PC-9 (cell line): ENCODE measurements at regions not wholly inside any gene's neighbourhood (a gene's known extent, or its start where the extent isn't known, plus 50 kb on each side); places are given as distances from the start of the nearest gene placed in this dataset.

ENCODE experiments used
- BruUV-seq: library from RNA; stranded (reverse); fragments of 400-500 nt; replicated peaks from 2 replicates; lab custom pipeline; 2021; lab: Mats Ljungman, UMichigan
- CTCF ChIA-PET: fragments of 300-600 bp; sonication (Branson Sonifier 250); formaldehyde crosslinking; loops from one replicate; lab custom pipeline; 2022; ENCODE audit warnings: antibody characterized with exemption; lab: Charles Lee
- POLR2A ChIA-PET: fragments of 300-600 bp; sonication (Branson Sonifier 250); formaldehyde crosslinking; loops from one replicate; lab custom pipeline; 2022; ENCODE audit warnings: antibody characterized with exemption; ENCODE audit not compliant: unreplicated experiment; lab: Charles Lee
- DNase-seq, 2 experiments: peaks; one replicate each; pipeline versions ENCODE4 v3.0.0 to v3.0.0-alpha.2; 2015 to 2022; ENCODE audit warnings: mixed read lengths in 1 of 2
- H2AFZ ChIP-seq: fragments of 200-600 bp; sonication (generic); 2 replicates; pipeline ENCODE4 v1.8.1; 2017; ENCODE audit warnings: antibody characterized with exemption
- H3F3A ChIP-seq: fragments of 200-600 bp; sonication (generic); 2 replicates; pipeline ENCODE4 v1.8.1; 2017; ENCODE audit warnings: antibody characterized with exemption, mild to moderate bottlenecking, low read depth; ENCODE audit not compliant: insufficient read depth
- H3K27ac ChIP-seq: fragments of 200-600 bp; sonication (generic); 2 replicates; pipeline ENCODE4 v1.6.1; 2016; ENCODE audit warnings: mixed run types
- H3K27me3 ChIP-seq: fragments of 200-600 bp; sonication (generic); 2 replicates; pipeline ENCODE4 v1.6.1; 2016; ENCODE audit warnings: low read depth, mixed run types; ENCODE audit not compliant: insufficient read depth
- H3K36me3 ChIP-seq: fragments of 200-600 bp; sonication (generic); 2 replicates; pipeline ENCODE4 v1.6.1; 2016; ENCODE audit warnings: low read depth, mixed run types
- H3K4me1 ChIP-seq: fragments of 200-600 bp; sonication (generic); replicated peaks from 2 replicates; pipeline ENCODE4 v1.6.1; 2016; ENCODE audit warnings: mixed run types; ENCODE audit not compliant: insufficient read depth
- H3K4me2 ChIP-seq: fragments of 200-600 bp; sonication (generic); 2 replicates; pipeline ENCODE4 v1.6.1; 2017; ENCODE audit warnings: mixed run types
- H3K4me3 ChIP-seq: fragments of 200-600 bp; sonication (generic); 2 replicates; pipeline ENCODE4 v1.6.1; 2016; ENCODE audit warnings: mixed run types
- H3K79me2 ChIP-seq: fragments of 200-600 bp; sonication (generic); 2 replicates; pipeline ENCODE4 v1.6.1; 2017; ENCODE audit warnings: low read depth, mixed run types
- H3K9me2 ChIP-seq: fragments of 200-600 bp; sonication (generic); 2 replicates; pipeline ENCODE4 v1.8.1; 2017; ENCODE audit warnings: mild to moderate bottlenecking; ENCODE audit not compliant: insufficient read depth
- H3K9me3 ChIP-seq: fragments of 200-600 bp; sonication (generic); 2 replicates; pipeline ENCODE4 v1.8.1; 2016; ENCODE audit warnings: low read depth; ENCODE audit not compliant: insufficient read depth
- H4K20me1 ChIP-seq: fragments of 200-600 bp; sonication (generic); 2 replicates; pipeline ENCODE4 v1.8.1; 2017; ENCODE audit not compliant: insufficient read depth
- CTCF ChIP-seq: fragments of 200-600 bp; sonication (generic); conservative IDR thresholded peaks from 2 replicates; pipeline ENCODE4 v1.6.1; 2017; ENCODE audit warnings: mixed run types, antibody characterized with exemption, mild to moderate bottlenecking, moderate library complexity
- EZH2 ChIP-seq: fragments of 200-600 bp; sonication (generic); IDR thresholded peaks from 2 replicates; pipeline ENCODE4 v1.8.0; 2017; ENCODE audit warnings: antibody characterized with exemption, low read depth
- intact Hi-C: fragments of 100-400 bp; cut with micrococcal nuclease; formaldehyde crosslinking; loops from one replicate; pipeline ENCODE4 v1.10.0; 2022; ENCODE audit not compliant: unreplicated experiment

DNA sequence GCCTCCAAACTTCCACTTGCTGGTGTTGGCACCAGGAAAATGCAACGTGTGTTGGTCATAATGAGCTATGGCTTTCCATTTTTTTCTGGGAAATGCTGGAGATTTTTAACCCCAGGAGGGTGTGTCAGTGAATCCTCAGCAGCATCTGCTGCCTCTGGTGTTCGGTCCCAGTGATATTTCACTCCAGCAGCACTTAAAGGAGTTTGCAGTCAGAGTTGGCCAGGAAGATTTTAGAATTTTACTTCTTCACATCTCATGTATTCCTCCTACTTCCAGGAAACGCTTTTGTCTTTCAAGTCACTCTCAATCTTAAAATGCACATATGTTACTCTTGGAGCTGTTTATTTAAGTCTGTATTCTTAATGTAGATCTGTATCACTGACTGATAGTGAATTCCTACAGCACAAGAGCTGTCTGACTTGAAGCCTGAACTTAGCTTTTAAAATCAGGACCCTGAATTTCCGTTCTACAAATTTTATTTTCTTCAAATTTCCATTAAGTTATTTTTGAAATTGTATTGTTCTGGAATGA lies 903.4 kb upstream of the SLC10A2 start:
- Histone ChIP-seq H3K4me2 (no peak overlapping the region), H3F3A (no peaks in the 10 kb centered on the region), H3K27ac (no peak overlapping the region), H3K9me3 (0 out of 2 replicates have a peak, but pooled peaks cover 4% of the 10 kb centered on the region), H3K4me1 (no peaks in the 10 kb centered on the region), H3K9me2 (no peaks in the 10 kb centered on the region), H3K4me3 (no peak overlapping the region), H3K27me3 (no peaks in the 10 kb centered on the region), H3K36me3 (no peaks in the 10 kb centered on the region), H3K79me2 (no peaks in the 10 kb centered on the region), H2AFZ (no peak overlapping the region), H4K20me1 (no peaks in the 10 kb centered on the region)
- TF ChIP-seq CTCF = no peak
- no peak for TF ChIP-seq EZH2
- BruUV-seq = no TSS peak
- ChIA-PET POLR2A (no interaction called here), CTCF (no interaction called here)
- no peak for DNase-seq
- intact Hi-C loops = no loop called here

DNA sequence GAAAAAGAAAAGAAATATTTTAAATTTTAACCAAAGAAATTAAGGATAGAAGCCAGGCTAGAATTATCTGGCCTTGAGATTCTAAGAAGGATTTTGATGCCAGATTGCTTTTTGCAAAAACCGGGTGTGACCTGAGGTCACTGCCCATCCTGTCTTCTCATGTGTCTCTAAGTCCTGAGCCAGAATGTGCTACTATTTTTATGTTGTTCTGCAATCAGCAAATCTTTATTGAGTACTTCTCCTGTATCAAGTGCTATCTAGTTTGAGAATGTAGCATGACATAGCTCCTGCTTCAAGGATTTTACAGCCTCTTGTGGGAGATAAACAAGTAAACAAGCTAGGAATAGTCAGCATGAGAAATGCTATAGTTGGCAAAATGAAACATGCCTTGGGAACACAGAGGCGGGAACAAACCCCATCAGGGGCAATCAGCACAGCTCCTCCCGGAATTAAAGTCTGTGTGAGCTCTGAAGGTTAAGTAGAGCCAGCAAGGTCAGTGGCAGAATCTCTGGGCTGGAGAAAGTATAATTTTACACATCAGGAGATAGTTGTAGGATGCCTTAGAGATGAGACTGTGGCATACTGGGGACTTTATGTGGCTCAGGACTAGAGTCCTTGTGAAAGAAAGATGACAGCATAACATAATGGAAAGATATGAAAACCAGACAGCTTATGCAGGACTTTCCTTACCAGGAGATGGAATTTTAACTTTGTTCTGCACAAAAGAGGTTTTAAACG lies 899.5 kb upstream of the SLC10A2 start:
- Histone ChIP-seq H3K4me2 (no peak overlapping the region), H2AFZ (no peak overlapping the region; the same call in none of the 2 replicates), H3F3A (no peaks in the 10 kb centered on the region), H3K9me2 (no peaks in the 10 kb centered on the region), H3K36me3 (no peaks in the 10 kb centered on the region), H3K79me2 (no peaks in the 10 kb centered on the region), H3K9me3 (peaks cover 4% of the 10 kb centered on the region; the same call in 1 of the 2 replicates), H3K4me3 (no peak overlapping the region), H4K20me1 (no peaks in the 10 kb centered on the region), H3K27me3 (no peaks in the 10 kb centered on the region), H3K27ac (no peak overlapping the region), H3K4me1 (no peaks in the 10 kb centered on the region)
- BruUV-seq = no TSS peak
- TF ChIP-seq EZH2 (no peak), CTCF (no peak)
- DNase-seq = no peak
- ChIA-PET CTCF (no interaction called here), POLR2A (no interaction called here)
- intact Hi-C loops = no loop called here

- no peaks in the 10 kb centered on the region for H3K9me2 ChIP-seq
- no peaks in the 10 kb centered on the region for H3K4me1 ChIP-seq
- H2AFZ ChIP-seq = no peak overlapping the region
- H3F3A ChIP-seq = no peaks in the 10 kb centered on the region
- ChIA-PET CTCF (no interaction called here), POLR2A (no interaction called here)
- H3K79me2 ChIP-seq = no peaks in the 10 kb centered on the region
- no peak overlapping the region for H3K4me3 ChIP-seq
- no peak for TF ChIP-seq CTCF
- no TSS peak for BruUV-seq
- no peak overlapping the region for H3K27ac ChIP-seq
- no peaks in the 10 kb centered on the region for H3K36me3 ChIP-seq
- intact Hi-C loops = no loop called here
- no peak overlapping the region for H3K4me2 ChIP-seq
- H3K27me3 ChIP-seq = no peaks in the 10 kb centered on the region
- no peaks in the 10 kb centered on the region for H4K20me1 ChIP-seq
- no peak for DNase-seq
- peaks cover 4% of the 10 kb centered on the region; the same call in 1 of the 2 replicates for H3K9me3 ChIP-seq
These were observed 895.6 kb upstream of the SLC10A2 start for GRCh38 chr13:103961784-103962183.
